ENCODE measurements at regions not wholly inside any gene's neighbourhood (a gene's known extent, or its start where the extent isn't known, plus 50 kb on each side); places are given as distances from the start of the nearest gene placed in this dataset.

GRCh38 chr2:215511454-215512346 is 75.8 kb upstream of the FN1 start:
- TF ChIP-seq, protein P1, sequence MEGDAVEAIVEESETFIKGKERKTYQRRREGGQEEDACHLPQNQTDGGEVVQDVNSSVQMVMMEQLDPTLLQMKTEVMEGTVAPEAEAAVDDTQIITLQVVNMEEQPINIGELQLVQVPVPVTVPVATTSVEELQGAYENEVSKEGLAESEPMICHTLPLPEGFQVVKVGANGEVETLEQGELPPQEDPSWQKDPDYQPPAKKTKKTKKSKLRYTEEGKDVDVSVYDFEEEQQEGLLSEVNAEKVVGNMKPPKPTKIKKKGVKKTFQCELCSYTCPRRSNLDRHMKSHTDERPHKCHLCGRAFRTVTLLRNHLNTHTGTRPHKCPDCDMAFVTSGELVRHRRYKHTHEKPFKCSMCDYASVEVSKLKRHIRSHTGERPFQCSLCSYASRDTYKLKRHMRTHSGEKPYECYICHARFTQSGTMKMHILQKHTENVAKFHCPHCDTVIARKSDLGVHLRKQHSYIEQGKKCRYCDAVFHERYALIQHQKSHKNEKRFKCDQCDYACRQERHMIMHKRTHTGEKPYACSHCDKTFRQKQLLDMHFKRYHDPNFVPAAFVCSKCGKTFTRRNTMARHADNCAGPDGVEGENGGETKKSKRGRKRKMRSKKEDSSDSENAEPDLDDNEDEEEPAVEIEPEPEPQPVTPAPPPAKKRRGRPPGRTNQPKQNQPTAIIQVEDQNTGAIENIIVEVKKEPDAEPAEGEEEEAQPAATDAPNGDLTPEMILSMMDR (conservative IDR thresholded peaks at IDR 0.05; ENCODE audit: low read length), result no peak
- TF ChIP-seq EZH2phosphoT487 (IDR thresholded peaks at IDR 0.05; ENCODE audit: borderline replicate concordance), result no peak
